K562 (cell line): ENCODE measurements at regions not wholly inside any gene's neighbourhood (a gene's known extent, or its start where the extent isn't known, plus 50 kb on each side); places are given as distances from the start of the nearest gene placed in this dataset.
A peak's percentile ranks its signal among the peaks of the same experiment; 100 is the strongest.

Source experiments
- ARNT ChIP-seq, 2 experiments: fragments of 450-650 bp; IDR thresholded peaks; 2 replicates each; pipeline ENCODE4 v1.6.1; 2016; ENCODE audit warnings: mild to moderate bottlenecking in 1 of 2
- BRD9 ChIP-seq: fragments of 450-650 bp; IDR thresholded peaks from 2 replicates; pipeline ENCODE4 v1.6.1; 2018; ENCODE audit warnings: low read depth; ENCODE audit not compliant: partially characterized antibody
- C11orf30 ChIP-seq: fragments of 450-650 bp; IDR thresholded peaks from 2 replicates; pipeline ENCODE4 v1.6.1; 2016; ENCODE audit warnings: low read depth, mild to moderate bottlenecking
- FOXA3 ChIP-seq, 2 experiments: fragments of 450-650 bp in 1 of 2; sonication (generic) in 1 of 2; formaldehyde crosslinking; IDR thresholded peaks in 1 of 2; conservative IDR thresholded peaks in 1 of 2; 2 replicates each; pipeline versions ENCODE4 v1.4.0 to v1.8.0; 2020 to 2022; ENCODE audit warnings: mild to moderate bottlenecking in 2 of 2, missing genetic modification reagents in 1 of 2
- HNRNPK ChIP-seq: fragments of 200-400 bp; formaldehyde crosslinking; IDR thresholded peaks from one replicate; pipeline ENCODE4 v1.6.1; 2018; ENCODE audit warnings: mild to moderate bottlenecking, low read depth, low read length; ENCODE audit not compliant: poor library complexity, severe bottlenecking
- IRF2 ChIP-seq: sonication (generic); formaldehyde crosslinking; IDR thresholded peaks from 2 replicates; pipeline ENCODE4 v1.8.1; 2022; ENCODE audit warnings: mild to moderate bottlenecking, missing genetic modification reagents
- JUND ChIP-seq, 2 experiments: IDR thresholded peaks; 2 replicates in 1 of 2; 3 replicates in 1 of 2; pipeline ENCODE4 v1.6.1; 2011; ENCODE audit warnings: borderline replicate concordance in 2 of 2, low read depth in 2 of 2, low read length in 2 of 2, improper control_type of control experiment in 1 of 2, missing biosample characterization in 1 of 2, missing genetic modification characterization in 1 of 2, missing genetic modification reagents in 1 of 2
- MBD1 ChIP-seq: fragments of 250-450 bp; sonication (Bioruptor Pico); IDR thresholded peaks from 2 replicates; pipeline ENCODE4 v1.8.0; 2022; ENCODE audit warnings: inconsistent platforms
- MYNN ChIP-seq, 2 experiments: sonication (generic); formaldehyde crosslinking in 1 of 2; IDR thresholded peaks; 2 replicates each; pipeline versions ENCODE4 v1.5.0 to v1.6.1; 2016 to 2020; ENCODE audit warnings: antibody characterized with exemption in 1 of 2, missing genetic modification reagents in 1 of 2
- NCOR1 ChIP-seq: fragments of 450-650 bp; IDR thresholded peaks from 2 replicates; pipeline ENCODE4 v1.6.1; 2016; ENCODE audit warnings: mild to moderate bottlenecking, moderate library complexity
- NFE2 ChIP-seq: IDR thresholded peaks from 2 replicates; pipeline ENCODE4 v1.6.1; 2014; ENCODE audit warnings: antibody characterized with exemption, low read depth
- NR0B1 ChIP-seq: fragments of 450-650 bp; IDR thresholded peaks from one replicate; pipeline ENCODE4 v1.6.1; 2018; ENCODE audit warnings: mild to moderate bottlenecking, moderate library complexity; ENCODE audit not compliant: partially characterized antibody
- POLR3A ChIP-seq: IDR thresholded peaks from 2 replicates; pipeline ENCODE4 v1.6.1; 2011; ENCODE audit warnings: borderline replicate concordance, mild to moderate bottlenecking, moderate library complexity; ENCODE audit not compliant: insufficient read length, insufficient read depth; ENCODE audit errors: extremely low read depth
- SIX5 ChIP-seq, 2 experiments: IDR thresholded peaks; 2 replicates each; pipeline ENCODE4 v1.6.1; 2011; ENCODE audit warnings: low read length in 2 of 2, borderline replicate concordance in 1 of 2, low read depth in 1 of 2, mild to moderate bottlenecking in 1 of 2, moderate library complexity in 1 of 2; ENCODE audit not compliant: insufficient read depth in 1 of 2
- SMARCA4 ChIP-seq: fragments of 450-650 bp; IDR thresholded peaks from 2 replicates; pipeline ENCODE4 v1.6.1; 2016
- SP2 ChIP-seq: IDR thresholded peaks from 2 replicates; pipeline ENCODE4 v1.6.1; 2011; ENCODE audit warnings: mild to moderate bottlenecking, low read depth, low read length, moderate library complexity; ENCODE audit not compliant: poor library complexity, severe bottlenecking; ENCODE audit errors: extremely low read depth
- ZNF124 ChIP-seq: sonication (generic); formaldehyde crosslinking; IDR thresholded peaks from 2 replicates; pipeline ENCODE4 v1.8.1; 2022; ENCODE audit warnings: missing genetic modification reagents
- ZNF444 ChIP-seq: fragments of 250-450 bp; sonication (Bioruptor Pico); IDR thresholded peaks from 2 replicates; pipeline ENCODE4 v1.4.0; 2020; ENCODE audit warnings: mild to moderate bottlenecking, moderate library complexity
- TF ChIP-seq, protein P1 (sequence below): fragments of 200-800 bp; sonication (Bioruptor generic); IDR thresholded peaks from 2 replicates; pipeline ENCODE4 v1.6.1; 2016; ENCODE audit warnings: missing genetic modification characterization, missing compliant biosample characterization

- peak; percentile 99 for TF ChIP-seq JUND (IDR thresholded peaks at IDR 0.05; ENCODE audit: borderline replicate concordance, low read depth, low read length)
- TF ChIP-seq JUND (tag; IDR thresholded peaks at IDR 0.05; ENCODE audit: borderline replicate concordance, low read depth, low read length): peak; percentile 99
- TF ChIP-seq ZNF444 (CRISPR knock-in tag): no peak
- TF ChIP-seq IRF2 (CRISPR knock-in tag): no peak
- no peak for TF ChIP-seq SIX5 (IDR thresholded peaks at IDR 0.05; ENCODE audit: borderline replicate concordance in 1 of 2, insufficient read depth in 1 of 2, low read depth in 1 of 2, low read length in 2 of 2)
- TF ChIP-seq MYNN (IDR thresholded peaks at IDR 0.05): 0 out of 2 replicates have a peak, but pooled peaks have one; percentile 18
- no peak for TF ChIP-seq MYNN (CRISPR knock-in tag; IDR thresholded peaks at IDR 0.05)
- no peak for TF ChIP-seq POLR3A
- TF ChIP-seq, protein P1, sequence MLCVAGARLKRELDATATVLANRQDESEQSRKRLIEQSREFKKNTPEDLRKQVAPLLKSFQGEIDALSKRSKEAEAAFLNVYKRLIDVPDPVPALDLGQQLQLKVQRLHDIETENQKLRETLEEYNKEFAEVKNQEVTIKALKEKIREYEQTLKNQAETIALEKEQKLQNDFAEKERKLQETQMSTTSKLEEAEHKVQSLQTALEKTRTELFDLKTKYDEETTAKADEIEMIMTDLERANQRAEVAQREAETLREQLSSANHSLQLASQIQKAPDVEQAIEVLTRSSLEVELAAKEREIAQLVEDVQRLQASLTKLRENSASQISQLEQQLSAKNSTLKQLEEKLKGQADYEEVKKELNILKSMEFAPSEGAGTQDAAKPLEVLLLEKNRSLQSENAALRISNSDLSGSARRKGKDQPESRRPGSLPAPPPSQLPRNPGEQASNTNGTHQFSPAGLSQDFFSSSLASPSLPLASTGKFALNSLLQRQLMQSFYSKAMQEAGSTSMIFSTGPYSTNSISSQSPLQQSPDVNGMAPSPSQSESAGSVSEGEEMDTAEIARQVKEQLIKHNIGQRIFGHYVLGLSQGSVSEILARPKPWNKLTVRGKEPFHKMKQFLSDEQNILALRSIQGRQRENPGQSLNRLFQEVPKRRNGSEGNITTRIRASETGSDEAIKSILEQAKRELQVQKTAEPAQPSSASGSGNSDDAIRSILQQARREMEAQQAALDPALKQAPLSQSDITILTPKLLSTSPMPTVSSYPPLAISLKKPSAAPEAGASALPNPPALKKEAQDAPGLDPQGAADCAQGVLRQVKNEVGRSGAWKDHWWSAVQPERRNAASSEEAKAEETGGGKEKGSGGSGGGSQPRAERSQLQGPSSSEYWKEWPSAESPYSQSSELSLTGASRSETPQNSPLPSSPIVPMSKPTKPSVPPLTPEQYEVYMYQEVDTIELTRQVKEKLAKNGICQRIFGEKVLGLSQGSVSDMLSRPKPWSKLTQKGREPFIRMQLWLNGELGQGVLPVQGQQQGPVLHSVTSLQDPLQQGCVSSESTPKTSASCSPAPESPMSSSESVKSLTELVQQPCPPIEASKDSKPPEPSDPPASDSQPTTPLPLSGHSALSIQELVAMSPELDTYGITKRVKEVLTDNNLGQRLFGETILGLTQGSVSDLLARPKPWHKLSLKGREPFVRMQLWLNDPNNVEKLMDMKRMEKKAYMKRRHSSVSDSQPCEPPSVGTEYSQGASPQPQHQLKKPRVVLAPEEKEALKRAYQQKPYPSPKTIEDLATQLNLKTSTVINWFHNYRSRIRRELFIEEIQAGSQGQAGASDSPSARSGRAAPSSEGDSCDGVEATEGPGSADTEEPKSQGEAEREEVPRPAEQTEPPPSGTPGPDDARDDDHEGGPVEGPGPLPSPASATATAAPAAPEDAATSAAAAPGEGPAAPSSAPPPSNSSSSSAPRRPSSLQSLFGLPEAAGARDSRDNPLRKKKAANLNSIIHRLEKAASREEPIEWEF (CRISPR knock-in tag): no peak
- no peak for TF ChIP-seq FOXA3 (CRISPR knock-in tag; conservative IDR thresholded peaks at IDR 0.05 in 1 of 2, IDR thresholded peaks at IDR 0.05 in 1 of 2)
- peak; percentile 98 for TF ChIP-seq SMARCA4
- TF ChIP-seq NFE2: peak; percentile 51; the same call in 1 of the 2 replicates
- TF ChIP-seq MBD1 (CRISPR knock-in tag): no peak
- TF ChIP-seq SP2: no peak
- TF ChIP-seq ARNT (IDR thresholded peaks at IDR 0.05): no peak
- no peak for TF ChIP-seq ZNF124 (CRISPR knock-in tag)
- peak; percentile 73 for TF ChIP-seq NCOR1
- TF ChIP-seq NR0B1: no peak
- TF ChIP-seq BRD9: peak; percentile 44
- TF ChIP-seq C11orf30: 0 out of 2 replicates have a peak, but pooled peaks have one; percentile 31
- no peak for TF ChIP-seq HNRNPK
Measured at GRCh38 chr10:21336476-21337170, 188.9 kb downstream of the SKIDA1 start (continued).
